ENCODE measurements at regions not wholly inside any gene's neighbourhood (a gene's known extent, or its start where the extent isn't known, plus 50 kb on each side); places are given as distances from the start of the nearest gene placed in this dataset.

- Histone ChIP-seq H3K27me3 (replicated peaks; ENCODE audit: insufficient read depth) (no peaks in the 10 kb centered on the region), H3K9ac (no peak overlapping the region), H3K9me3 (ENCODE audit: low read depth) (no peaks in the 10 kb centered on the region), H4K20me1 (ENCODE audit: insufficient read depth) (no peaks in the 10 kb centered on the region), H3K4me1 (ENCODE audit: insufficient read depth) (no peaks in the 10 kb centered on the region), H3K27ac (no peak overlapping the region), H2AFZ (no peak overlapping the region), H3K4me3 (no peak overlapping the region), H3K9me2 (ENCODE audit: insufficient read depth) (no peaks in the 10 kb centered on the region), H3K36me3 (ENCODE audit: low read depth) (no peaks in the 10 kb centered on the region), H3K4me2 (ENCODE audit: unreplicated experiment) (no peak overlapping the region), H3K79me2 (ENCODE audit: insufficient read depth) (no peaks in the 10 kb centered on the region), H3F3A (ENCODE audit: insufficient read depth) (no peaks in the 10 kb centered on the region)
- in situ Hi-C loops (cut with MboI): no loop called here
- no peak for TF ChIP-seq EZH2phosphoT487 (IDR thresholded peaks at IDR 0.05; ENCODE audit: insufficient read depth, low read depth)
- no peak for TF ChIP-seq EZH2 (IDR thresholded peaks at IDR 0.05; ENCODE audit: insufficient read depth, poor library complexity, severe bottlenecking)
- no peak for DNase-seq
- 74 to 80% methylated on average over 7 of the region's 7 CpGs for WGBS, 2 experiments (ENCODE audit: low coverage in 1 of 2, low lambda C conversion rate in 2 of 2, missing lambda C conversion rate in 2 of 2)
Observed at GRCh38 chr10:74760086-74760979, 66.1 kb upstream of the KAT6B start.

- DNase-seq: no peak
- no peaks in the 10 kb centered on the region for H3K9me2 ChIP-seq (ENCODE audit: insufficient read depth)
- in situ Hi-C loops (cut with MboI): no loop called here
- H3K4me3 ChIP-seq: no peak overlapping the region
- H3K36me3 ChIP-seq (ENCODE audit: low read depth): no peaks in the 10 kb centered on the region
- no peaks in the 10 kb centered on the region for H3F3A ChIP-seq (ENCODE audit: insufficient read depth)
- H3K4me2 ChIP-seq (ENCODE audit: unreplicated experiment): no peak overlapping the region
- no peaks in the 10 kb centered on the region for H3K4me1 ChIP-seq (ENCODE audit: insufficient read depth)
- no peaks in the 10 kb centered on the region for H4K20me1 ChIP-seq (ENCODE audit: insufficient read depth)
- WGBS, 2 experiments (ENCODE audit: low coverage in 1 of 2, low lambda C conversion rate in 2 of 2, missing lambda C conversion rate in 2 of 2): 85 to 86% methylated on average over 17 of the region's 17 CpGs
- no peaks in the 10 kb centered on the region for H3K79me2 ChIP-seq (ENCODE audit: insufficient read depth)
- H3K27me3 ChIP-seq (replicated peaks; ENCODE audit: insufficient read depth): no peaks in the 10 kb centered on the region
- TF ChIP-seq EZH2 (IDR thresholded peaks at IDR 0.05; ENCODE audit: insufficient read depth, poor library complexity, severe bottlenecking): no peak
- TF ChIP-seq EZH2phosphoT487 (IDR thresholded peaks at IDR 0.05; ENCODE audit: insufficient read depth, low read depth): no peak
- no peaks in the 10 kb centered on the region for H3K9me3 ChIP-seq (ENCODE audit: low read depth)
- H3K9ac ChIP-seq: no peak overlapping the region
- H2AFZ ChIP-seq: no peak overlapping the region
- no peak overlapping the region for H3K27ac ChIP-seq
Observed at GRCh38 chr10:74763934-74764591, 62.3 kb upstream of the KAT6B start.

GRCh38 chr10:74765465-74765975, 60.9 kb upstream of the KAT6B start:
- no peak for DNase-seq
- H3K4me3 ChIP-seq: no peak overlapping the region
- 70 to 76% methylated on average over 10 of the region's 10 CpGs for WGBS, 2 experiments (ENCODE audit: low coverage in 1 of 2, low lambda C conversion rate in 2 of 2, missing lambda C conversion rate in 2 of 2)
- H4K20me1 ChIP-seq (ENCODE audit: insufficient read depth): no peaks in the 10 kb centered on the region
- no peaks in the 10 kb centered on the region for H3K9me2 ChIP-seq (ENCODE audit: insufficient read depth)
- H3K9me3 ChIP-seq (ENCODE audit: low read depth): no peaks in the 10 kb centered on the region
- H2AFZ ChIP-seq: no peak overlapping the region
- H3F3A ChIP-seq (ENCODE audit: insufficient read depth): no peaks in the 10 kb centered on the region
- H3K36me3 ChIP-seq (ENCODE audit: low read depth): no peaks in the 10 kb centered on the region
- in situ Hi-C loops (cut with MboI): no loop called here
- H3K27ac ChIP-seq: no peak overlapping the region
- H3K79me2 ChIP-seq (ENCODE audit: insufficient read depth): no peaks in the 10 kb centered on the region
- no peak overlapping the region for H3K4me2 ChIP-seq (ENCODE audit: unreplicated experiment)
- no peak overlapping the region for H3K9ac ChIP-seq
- no peaks in the 10 kb centered on the region for H3K4me1 ChIP-seq (ENCODE audit: insufficient read depth)
- no peak for TF ChIP-seq EZH2 (IDR thresholded peaks at IDR 0.05; ENCODE audit: insufficient read depth, poor library complexity, severe bottlenecking)
- no peak for TF ChIP-seq EZH2phosphoT487 (IDR thresholded peaks at IDR 0.05; ENCODE audit: insufficient read depth, low read depth)
- no peaks in the 10 kb centered on the region for H3K27me3 ChIP-seq (replicated peaks; ENCODE audit: insufficient read depth)

GRCh38 chr10:74766501-74766900, 59.9 kb upstream of the KAT6B start:
- in situ Hi-C loops (cut with MboI): no loop called here
- Histone ChIP-seq H3K27ac (no peak overlapping the region), H3K4me1 (ENCODE audit: insufficient read depth) (no peaks in the 10 kb centered on the region), H3K9me3 (ENCODE audit: low read depth) (no peaks in the 10 kb centered on the region), H3K36me3 (ENCODE audit: low read depth) (no peaks in the 10 kb centered on the region), H2AFZ (peak overlapping the region; percentile 19), H4K20me1 (ENCODE audit: insufficient read depth) (no peaks in the 10 kb centered on the region), H3K79me2 (ENCODE audit: insufficient read depth) (no peaks in the 10 kb centered on the region), H3K27me3 (replicated peaks; ENCODE audit: insufficient read depth) (no peaks in the 10 kb centered on the region), H3K4me2 (ENCODE audit: unreplicated experiment) (no peak overlapping the region), H3K4me3 (no peak overlapping the region), H3K9me2 (ENCODE audit: insufficient read depth) (no peaks in the 10 kb centered on the region), H3K9ac (no peak overlapping the region), H3F3A (ENCODE audit: insufficient read depth) (no peaks in the 10 kb centered on the region)
- DNase-seq: peak; percentile 24
- TF ChIP-seq EZH2 (IDR thresholded peaks at IDR 0.05; ENCODE audit: insufficient read depth, poor library complexity, severe bottlenecking) (no peak), EZH2phosphoT487 (IDR thresholded peaks at IDR 0.05; ENCODE audit: insufficient read depth, low read depth) (no peak)
- 27 to 30% methylated on average over 7 of the region's 7 CpGs for WGBS, 2 experiments (ENCODE audit: low coverage in 1 of 2, low lambda C conversion rate in 2 of 2, missing lambda C conversion rate in 2 of 2)

Data from GM23248 (cell line).